ENCODE measurements at regions not wholly inside any gene's neighbourhood (a gene's known extent, or its start where the extent isn't known, plus 50 kb on each side); places are given as distances from the start of the nearest gene placed in this dataset.

GRCh38 chr12:125738211-125738610, 673.0 kb downstream of the AACS start:
- no peak for DNase-seq (ENCODE audit: low read depth in 2 of 2, low spot score in 1 of 2)

- DNase-seq (ENCODE audit: low read depth in 2 of 2, low spot score in 1 of 2), result no peak
Measured at GRCh38 chr12:125742413-125742812, 677.2 kb downstream of the AACS start.

- DNase-seq (ENCODE audit: low read depth in 2 of 2, low spot score in 1 of 2), result no peak
Measured at GRCh38 chr12:125744201-125744600, 679.0 kb downstream of the AACS start.

- DNase-seq (ENCODE audit: low read depth in 2 of 2, low spot score in 1 of 2), result no peak
Measured at GRCh38 chr12:125755512-125755911, 690.3 kb downstream of the AACS start.

GRCh38 chr12:125766091-125766490, 700.9 kb downstream of the AACS start:
- DNase-seq (ENCODE audit: low read depth in 2 of 2, low spot score in 1 of 2), result no peak

GRCh38 chr12:125772403-125772802, 707.2 kb downstream of the AACS start:
- DNase-seq (ENCODE audit: low read depth in 2 of 2, low spot score in 1 of 2), result no peak

- DNase-seq (ENCODE audit: low read depth in 2 of 2, low spot score in 1 of 2), result no peak
Measured at GRCh38 chr12:125773033-125773640, 707.9 kb downstream of the AACS start.

- no peak for DNase-seq (ENCODE audit: low read depth in 2 of 2, low spot score in 1 of 2)
Measured at GRCh38 chr12:125775507-125775906, 710.3 kb downstream of the AACS start.

GRCh38 chr12:125776212-125776611, 711.0 kb downstream of the AACS start:
- DNase-seq (ENCODE audit: low read depth in 2 of 2, low spot score in 1 of 2), result no peak

- no peak for DNase-seq (ENCODE audit: low read depth in 2 of 2, low spot score in 1 of 2)
Measured at GRCh38 chr12:125786143-125786542, 720.9 kb downstream of the AACS start.

- DNase-seq (ENCODE audit: low read depth in 2 of 2, low spot score in 1 of 2), result no peak
Measured at GRCh38 chr12:125794401-125794800, 729.2 kb downstream of the AACS start.

- DNase-seq (ENCODE audit: low read depth in 2 of 2, low spot score in 1 of 2), result no peak
Measured at GRCh38 chr12:125797421-125798175, 732.4 kb downstream of the AACS start.

- no peak for DNase-seq (ENCODE audit: low read depth in 2 of 2, low spot score in 1 of 2)
Measured at GRCh38 chr12:125804660-125805059, 739.4 kb downstream of the AACS start.

- DNase-seq (ENCODE audit: low read depth in 2 of 2, low spot score in 1 of 2), result no peak
Measured at GRCh38 chr12:125824276-125824675, 759.0 kb downstream of the AACS start.

GRCh38 chr12:125835852-125836251, 770.6 kb downstream of the AACS start:
- DNase-seq (ENCODE audit: low read depth in 2 of 2, low spot score in 1 of 2), result no peak

- DNase-seq (ENCODE audit: low read depth in 2 of 2, low spot score in 1 of 2), result no peak
Measured at GRCh38 chr12:125836647-125837046, 771.4 kb downstream of the AACS start.

GRCh38 chr12:125841332-125841731, 776.1 kb downstream of the AACS start:
- DNase-seq (ENCODE audit: low read depth in 2 of 2, low spot score in 1 of 2), result no peak

GRCh38 chr12:125852116-125852515, 786.9 kb downstream of the AACS start:
- no peak for DNase-seq (ENCODE audit: low read depth in 2 of 2, low spot score in 1 of 2)

- DNase-seq (ENCODE audit: low read depth in 2 of 2, low spot score in 1 of 2), result no peak
Measured at GRCh38 chr12:125852679-125853078, 787.4 kb downstream of the AACS start.

- no peak for DNase-seq (ENCODE audit: low read depth in 2 of 2, low spot score in 1 of 2)
Measured at GRCh38 chr12:125853670-125854069, 788.4 kb downstream of the AACS start.

GRCh38 chr12:125856366-125856765, 791.1 kb downstream of the AACS start:
- no peak for DNase-seq (ENCODE audit: low read depth in 2 of 2, low spot score in 1 of 2)

- DNase-seq (ENCODE audit: low read depth in 2 of 2, low spot score in 1 of 2), result no peak
Measured at GRCh38 chr12:125856896-125857295, 791.7 kb downstream of the AACS start.

All from stimulated activated CD8-positive, alpha-beta memory T cell treated with anti-CD3 and anti-CD28 coated beads, Interleukin-4, amount 100 ng/mL, for 1 hour (primary cell).